ENCODE measurements at regions not wholly inside any gene's neighbourhood (a gene's known extent, or its start where the extent isn't known, plus 50 kb on each side); places are given as distances from the start of the nearest gene placed in this dataset.
"Not testable (repeated sequence)": the region's sequence is repeated elsewhere in the genome, so short reads cannot be mapped to it uniquely, and the experiment has no call there.

- Histone ChIP-seq H3K4me3 (ENCODE audit: insufficient read depth, low read depth, low read length) (no peak overlapping the region), H3K36me3 (replicated peaks; ENCODE audit: control insufficient read depth, insufficient read depth, low read length) (no peaks in the 10 kb centered on the region), H3K27me3 (ENCODE audit: control insufficient read depth, insufficient read depth, low read length) (no peaks in the 10 kb centered on the region)
- DNase-seq: no peak
Measured at GRCh38 chr12:91454179-91454578, 271.6 kb upstream of the DCN start.

- not testable (repeated sequence) for H3K27me3 ChIP-seq (ENCODE audit: control insufficient read depth, insufficient read depth, low read length); H3K36me3 ChIP-seq (replicated peaks; ENCODE audit: control insufficient read depth, insufficient read depth, low read length); DNase-seq; H3K4me3 ChIP-seq (ENCODE audit: insufficient read depth, low read depth, low read length)
Measured at GRCh38 chr12:91452464-91452863, 269.8 kb upstream of the DCN start.

GRCh38 chr12:91441993-91442952 lies 259.7 kb upstream of the DCN start:
- DNase-seq: peak; percentile 6
- Histone ChIP-seq H3K27me3 (ENCODE audit: control insufficient read depth, insufficient read depth, low read length) (no peaks in the 10 kb centered on the region), H3K4me3 (ENCODE audit: insufficient read depth, low read depth, low read length) (no peak overlapping the region), H3K36me3 (replicated peaks; ENCODE audit: control insufficient read depth, insufficient read depth, low read length) (no peaks in the 10 kb centered on the region)

GRCh38 chr12:91441246-91441645 lies 258.6 kb upstream of the DCN start:
- Histone ChIP-seq H3K36me3 (replicated peaks; ENCODE audit: control insufficient read depth, insufficient read depth, low read length) (no peaks in the 10 kb centered on the region), H3K27me3 (ENCODE audit: control insufficient read depth, insufficient read depth, low read length) (no peaks in the 10 kb centered on the region), H3K4me3 (ENCODE audit: insufficient read depth, low read depth, low read length) (no peak overlapping the region)
- DNase-seq: no peak

GRCh38 chr12:91434081-91434480 lies 251.5 kb upstream of the DCN start:
- H3K27me3 ChIP-seq (ENCODE audit: control insufficient read depth, insufficient read depth, low read length): no peaks in the 10 kb centered on the region
- no peak for DNase-seq
- H3K4me3 ChIP-seq (ENCODE audit: insufficient read depth, low read depth, low read length): no peak overlapping the region
- no peaks in the 10 kb centered on the region for H3K36me3 ChIP-seq (replicated peaks; ENCODE audit: control insufficient read depth, insufficient read depth, low read length)

GRCh38 chr12:91432755-91433154 lies 250.1 kb upstream of the DCN start:
- Histone ChIP-seq H3K36me3 (replicated peaks; ENCODE audit: control insufficient read depth, insufficient read depth, low read length) (no peaks in the 10 kb centered on the region), H3K27me3 (ENCODE audit: control insufficient read depth, insufficient read depth, low read length) (no peaks in the 10 kb centered on the region), H3K4me3 (ENCODE audit: insufficient read depth, low read depth, low read length) (no peak overlapping the region)
- DNase-seq: no peak

GRCh38 chr12:91432089-91432488 lies 249.5 kb upstream of the DCN start:
- no peak for DNase-seq
- H3K27me3 ChIP-seq (ENCODE audit: control insufficient read depth, insufficient read depth, low read length): no peaks in the 10 kb centered on the region
- H3K4me3 ChIP-seq (ENCODE audit: insufficient read depth, low read depth, low read length): no peak overlapping the region
- no peaks in the 10 kb centered on the region for H3K36me3 ChIP-seq (replicated peaks; ENCODE audit: control insufficient read depth, insufficient read depth, low read length)

GRCh38 chr12:91424506-91424905 lies 241.9 kb upstream of the DCN start:
- Histone ChIP-seq H3K4me3 (ENCODE audit: insufficient read depth, low read depth, low read length) (no peak overlapping the region), H3K27me3 (ENCODE audit: control insufficient read depth, insufficient read depth, low read length) (no peaks in the 10 kb centered on the region), H3K36me3 (replicated peaks; ENCODE audit: control insufficient read depth, insufficient read depth, low read length) (no peaks in the 10 kb centered on the region)
- DNase-seq: no peak

- Histone ChIP-seq H3K27me3 (ENCODE audit: control insufficient read depth, insufficient read depth, low read length) (no peaks in the 10 kb centered on the region), H3K4me3 (ENCODE audit: insufficient read depth, low read depth, low read length) (no peak overlapping the region), H3K36me3 (replicated peaks; ENCODE audit: control insufficient read depth, insufficient read depth, low read length) (no peaks in the 10 kb centered on the region)
- no peak for DNase-seq
Measured at GRCh38 chr12:91423693-91424050, 241.1 kb upstream of the DCN start.

- no peak overlapping the region for H3K4me3 ChIP-seq (ENCODE audit: insufficient read depth, low read depth, low read length)
- peak; percentile 9 for DNase-seq
- no peaks in the 10 kb centered on the region for H3K27me3 ChIP-seq (ENCODE audit: control insufficient read depth, insufficient read depth, low read length)
- H3K36me3 ChIP-seq (replicated peaks; ENCODE audit: control insufficient read depth, insufficient read depth, low read length): no peaks in the 10 kb centered on the region
Measured at GRCh38 chr12:91422811-91423692, 240.4 kb upstream of the DCN start.

GRCh38 chr12:91422127-91422526 lies 239.5 kb upstream of the DCN start:
- Histone ChIP-seq H3K27me3 (ENCODE audit: control insufficient read depth, insufficient read depth, low read length) (no peaks in the 10 kb centered on the region), H3K4me3 (ENCODE audit: insufficient read depth, low read depth, low read length) (no peak overlapping the region), H3K36me3 (replicated peaks; ENCODE audit: control insufficient read depth, insufficient read depth, low read length) (no peaks in the 10 kb centered on the region)
- no peak for DNase-seq

- Histone ChIP-seq H3K27me3 (ENCODE audit: control insufficient read depth, insufficient read depth, low read length) (no peaks in the 10 kb centered on the region), H3K4me3 (ENCODE audit: insufficient read depth, low read depth, low read length) (no peak overlapping the region), H3K36me3 (replicated peaks; ENCODE audit: control insufficient read depth, insufficient read depth, low read length) (no peaks in the 10 kb centered on the region)
- DNase-seq: no peak
Measured at GRCh38 chr12:91419809-91420208, 237.2 kb upstream of the DCN start.

- Histone ChIP-seq H3K4me3 (ENCODE audit: insufficient read depth, low read depth, low read length) (no peak overlapping the region), H3K27me3 (ENCODE audit: control insufficient read depth, insufficient read depth, low read length) (no peaks in the 10 kb centered on the region), H3K36me3 (replicated peaks; ENCODE audit: control insufficient read depth, insufficient read depth, low read length) (no peaks in the 10 kb centered on the region)
- no peak for DNase-seq
Measured at GRCh38 chr12:91418221-91419090, 235.8 kb upstream of the DCN start.

- no peak overlapping the region for H3K4me3 ChIP-seq (ENCODE audit: insufficient read depth, low read depth, low read length)
- DNase-seq: no peak
- no peaks in the 10 kb centered on the region for H3K36me3 ChIP-seq (replicated peaks; ENCODE audit: control insufficient read depth, insufficient read depth, low read length)
- no peaks in the 10 kb centered on the region for H3K27me3 ChIP-seq (ENCODE audit: control insufficient read depth, insufficient read depth, low read length)
Measured at GRCh38 chr12:91417650-91418049, 235.0 kb upstream of the DCN start.

Measured in H7 (cell line).